Left kidney (tissue), 1 donor: ENCODE measurements at regions not wholly inside any gene's neighbourhood (a gene's known extent, or its start where the extent isn't known, plus 50 kb on each side); places are given as distances from the start of the nearest gene placed in this dataset.
A peak's percentile ranks its signal among the peaks of the same experiment; 100 is the strongest.

Source experiments
- DNase-seq: peaks from one replicate; pipeline ENCODE4 v3.0.0-alpha.2; 2013

DNA sequence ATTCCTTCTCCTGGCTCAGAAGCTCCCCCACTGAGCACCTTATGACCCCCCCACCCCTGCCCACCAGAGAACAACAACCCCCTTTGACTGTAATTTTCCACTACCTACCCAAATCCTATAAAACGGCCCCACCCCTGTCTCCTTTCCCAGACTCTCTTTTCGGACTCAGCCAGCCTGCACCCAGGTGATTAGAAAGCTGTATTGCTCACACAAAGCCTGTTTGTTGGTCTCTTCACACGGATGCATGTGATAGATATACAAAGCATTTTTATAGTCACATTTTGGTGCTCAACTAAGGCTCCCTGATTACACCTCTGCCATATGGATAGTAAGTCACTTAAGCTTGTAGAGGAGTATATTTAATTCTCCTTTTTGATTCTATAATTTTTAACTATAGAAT, 985.8 kb downstream of the REEP3 start:
- DNase-seq = no peak

- DNase-seq = no peak
Measured at GRCh38 chr10:64507651-64508028, 986.4 kb downstream of the REEP3 start.

DNA sequence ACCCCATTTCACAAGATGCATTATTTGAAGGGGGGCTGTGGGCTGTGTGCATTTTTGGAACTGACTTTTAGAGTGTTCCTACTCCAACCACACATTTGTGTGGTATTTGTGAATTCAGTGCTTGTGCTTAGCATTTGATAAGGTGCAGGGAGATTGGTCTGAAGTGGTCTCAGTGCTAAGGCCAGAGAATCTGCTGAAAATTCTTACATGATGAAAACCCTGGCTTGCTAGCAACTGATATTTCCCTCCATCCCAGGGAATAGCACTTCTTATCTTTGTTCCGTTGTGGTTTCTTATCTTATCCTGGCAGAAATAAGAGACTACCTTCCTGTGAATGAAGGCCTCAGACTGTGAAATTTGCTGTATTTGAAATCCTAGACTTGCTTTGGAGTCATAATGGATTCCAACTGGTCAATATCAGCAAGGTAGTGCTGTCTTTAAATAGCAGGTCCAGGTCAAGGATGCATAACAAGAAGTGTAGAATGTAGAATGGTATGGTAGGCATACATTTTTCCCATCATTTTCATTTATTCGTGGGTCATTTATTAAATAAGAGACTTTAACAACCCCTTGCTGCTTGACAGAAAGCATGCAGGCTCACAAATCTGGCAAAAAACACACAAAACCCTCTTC, 986.9 kb downstream of the REEP3 start:
- no peak for DNase-seq

GRCh38 chr10:64515970-64516699, 994.9 kb downstream of the REEP3 start:
- DNase-seq = no peak

DNA sequence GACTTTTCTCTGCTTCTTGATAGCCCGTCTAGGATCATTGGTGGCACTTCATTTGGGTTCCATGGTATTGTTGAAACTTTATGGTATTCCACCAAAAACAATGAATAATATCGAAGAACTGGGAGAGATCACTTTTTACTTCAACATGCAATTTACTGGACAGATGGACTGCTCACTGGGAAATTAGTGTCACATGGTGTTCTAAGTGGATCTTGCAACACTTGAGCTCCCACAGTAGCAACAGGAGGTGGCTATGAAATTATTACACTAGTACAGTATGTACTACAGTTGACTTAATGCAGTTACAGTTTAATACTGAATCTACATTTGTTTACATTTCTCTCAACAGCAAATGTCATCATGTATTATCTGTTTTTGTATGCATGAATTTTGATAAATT, 997.3 kb downstream of the REEP3 start:
- no peak for DNase-seq

DNA sequence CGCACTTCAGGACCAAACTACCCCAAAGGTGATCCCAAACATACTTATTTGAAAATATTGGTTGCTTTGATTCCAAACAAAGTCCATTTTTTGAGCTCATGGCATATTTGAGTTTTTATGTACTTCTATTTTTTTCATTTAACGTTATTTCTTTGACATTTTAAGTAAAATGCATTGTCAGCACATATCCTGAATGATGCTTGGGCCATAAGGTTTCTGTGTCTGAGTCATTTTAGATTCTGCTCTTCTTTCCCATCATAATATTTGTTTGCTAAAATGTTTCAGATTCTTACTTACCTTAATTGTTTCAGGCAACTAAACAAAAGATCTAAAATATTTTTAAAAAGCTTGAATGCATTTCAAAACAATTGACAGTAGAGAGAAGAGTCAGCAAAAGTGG, 998.2 kb downstream of the REEP3 start:
- no peak for DNase-seq

GRCh38 chr10:64519831-64520230, 998.6 kb downstream of the REEP3 start:
- no peak for DNase-seq

DNA sequence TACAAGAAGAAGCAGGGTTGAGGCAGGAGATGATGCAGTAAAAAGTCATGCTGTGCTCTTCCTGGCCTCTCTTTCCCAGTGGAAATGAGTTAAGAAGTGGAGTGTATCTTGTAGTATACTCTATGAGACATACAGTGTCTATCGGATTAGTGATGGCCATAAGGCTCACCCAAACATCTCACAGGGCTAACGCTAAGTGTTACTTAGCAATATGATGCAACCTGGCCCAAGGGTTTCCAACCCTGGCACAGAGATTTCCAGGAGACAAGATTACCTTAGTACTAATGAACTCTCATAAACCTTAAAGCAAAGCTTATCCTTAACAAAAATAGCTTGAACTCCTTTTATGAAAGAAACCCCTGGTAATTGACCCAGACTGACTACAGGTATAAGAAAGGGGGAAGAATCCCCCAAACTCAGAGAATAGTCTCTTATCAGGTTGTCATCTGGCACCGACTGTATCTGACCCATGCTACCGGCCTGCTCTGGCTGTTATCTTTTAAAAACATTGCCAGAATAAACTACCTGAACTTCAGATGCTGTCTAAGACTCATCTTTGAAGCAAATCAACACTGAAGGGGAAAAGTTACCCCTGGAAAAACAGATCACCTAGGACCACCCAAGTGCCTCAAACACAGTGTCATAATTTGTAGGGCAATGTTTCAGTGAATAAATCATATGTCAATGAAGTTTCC, 1002.0 kb downstream of the REEP3 start:
- DNase-seq = no peak

- no peak for DNase-seq
Measured at GRCh38 chr10:64528294-64529002, 1007.2 kb downstream of the REEP3 start.

GRCh38 chr10:64529003-64529350, 1007.8 kb downstream of the REEP3 start:
- DNase-seq = no peak

GRCh38 chr10:64534616-64535015, 1013.4 kb downstream of the REEP3 start:
- no peak for DNase-seq

GRCh38 chr10:64535131-64535867, 1014.1 kb downstream of the REEP3 start:
- no peak for DNase-seq

- DNase-seq = no peak
Measured at GRCh38 chr10:64537112-64537511, 1015.9 kb downstream of the REEP3 start.

DNA sequence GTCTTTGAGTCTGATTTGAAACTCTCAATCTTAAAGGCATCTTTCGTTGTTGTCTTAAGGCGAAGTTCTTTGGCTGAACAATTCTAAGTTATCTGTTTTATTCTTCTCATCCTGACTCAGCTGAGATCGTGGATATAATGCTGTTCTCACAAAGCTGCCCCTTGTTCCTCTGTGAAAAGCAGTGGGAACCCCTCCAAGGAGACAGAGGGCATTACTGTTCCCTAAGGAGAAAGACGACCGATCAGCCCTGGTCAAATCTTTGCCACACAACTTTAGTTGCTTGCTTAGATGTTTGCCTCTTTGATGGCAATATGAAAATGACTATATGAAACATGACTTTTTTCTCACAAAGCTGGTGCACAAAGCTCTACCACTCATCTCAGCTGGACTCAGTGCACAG, 1016.7 kb downstream of the REEP3 start:
- DNase-seq = no peak

DNA sequence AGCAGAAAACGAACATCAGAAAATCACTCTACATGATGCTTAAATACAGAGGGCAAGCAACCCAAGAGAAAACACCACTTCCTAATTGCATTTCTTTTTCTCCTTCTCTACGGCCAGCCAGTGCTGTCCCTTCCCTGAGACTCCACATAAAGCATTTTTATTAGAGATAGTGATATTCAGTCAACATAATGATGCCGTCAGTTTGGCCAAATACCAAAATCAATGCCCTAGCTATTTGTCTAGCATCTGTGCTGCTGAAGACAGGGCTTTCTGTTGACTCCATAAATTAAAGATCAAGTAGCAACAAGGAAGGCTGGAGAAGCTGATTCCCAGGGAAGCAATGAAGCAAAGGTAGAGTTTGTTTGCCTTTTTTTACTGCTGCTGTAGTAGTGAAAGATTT, 1024.9 kb downstream of the REEP3 start:
- DNase-seq = no peak

DNA sequence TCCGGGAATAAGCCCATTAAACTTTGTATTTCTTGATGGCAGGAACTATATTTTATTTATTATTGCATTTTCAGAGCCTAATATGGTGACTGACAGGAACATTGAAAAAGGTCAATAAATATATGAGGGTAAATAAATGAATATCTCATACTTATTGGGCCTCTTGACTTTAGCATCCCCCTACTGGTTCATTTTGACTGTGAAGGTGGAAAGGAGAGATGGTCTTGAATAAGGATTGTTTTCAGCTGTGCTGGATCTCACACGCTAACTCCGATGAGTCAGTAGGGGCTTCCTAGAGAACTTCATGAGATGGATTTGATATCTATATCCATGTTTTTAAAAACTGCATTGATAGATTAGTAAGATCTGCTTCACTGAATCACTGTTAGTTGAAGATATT, 1026.0 kb downstream of the REEP3 start:
- DNase-seq = no peak

GRCh38 chr10:64555666-64556065, 1034.5 kb downstream of the REEP3 start:
- DNase-seq = no peak

- DNase-seq = no peak
Measured at GRCh38 chr10:64558094-64558835, 1037.1 kb downstream of the REEP3 start.

GRCh38 chr10:64571056-64571455, 1049.9 kb downstream of the REEP3 start:
- no peak for DNase-seq

DNA sequence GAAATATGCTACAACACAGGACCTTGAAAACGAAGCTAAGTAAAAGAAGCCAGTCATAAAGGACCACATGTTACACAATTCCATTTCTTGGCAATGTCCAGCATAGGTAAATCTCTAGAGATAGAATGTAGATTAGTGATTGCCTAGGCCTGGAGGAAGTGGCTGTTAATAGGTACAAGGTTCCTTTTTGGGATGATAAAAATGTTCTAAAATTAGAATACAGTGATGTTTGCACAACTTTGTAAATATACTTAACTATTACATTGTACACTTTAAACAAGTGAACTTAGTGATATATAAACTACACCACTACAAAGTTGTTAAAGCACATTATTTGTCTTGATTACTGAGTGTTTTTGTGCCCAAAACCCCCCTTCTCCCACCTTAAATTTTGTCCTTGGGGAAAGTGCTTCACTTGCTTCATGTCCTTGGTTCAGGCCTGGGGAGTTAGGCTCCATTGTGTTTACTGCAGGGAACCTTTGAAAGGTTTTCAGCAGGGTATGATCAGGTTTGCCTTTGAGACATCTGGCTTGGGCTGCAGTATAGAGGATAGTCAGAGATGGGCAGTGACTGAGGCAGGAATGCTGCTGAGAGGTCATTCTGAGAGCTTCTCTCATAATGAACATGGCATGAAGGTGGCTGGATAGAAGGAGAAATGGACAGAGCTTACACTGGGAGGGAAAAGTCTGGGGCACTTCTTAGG, 1052.6 kb downstream of the REEP3 start:
- DNase-seq = no peak

DNA sequence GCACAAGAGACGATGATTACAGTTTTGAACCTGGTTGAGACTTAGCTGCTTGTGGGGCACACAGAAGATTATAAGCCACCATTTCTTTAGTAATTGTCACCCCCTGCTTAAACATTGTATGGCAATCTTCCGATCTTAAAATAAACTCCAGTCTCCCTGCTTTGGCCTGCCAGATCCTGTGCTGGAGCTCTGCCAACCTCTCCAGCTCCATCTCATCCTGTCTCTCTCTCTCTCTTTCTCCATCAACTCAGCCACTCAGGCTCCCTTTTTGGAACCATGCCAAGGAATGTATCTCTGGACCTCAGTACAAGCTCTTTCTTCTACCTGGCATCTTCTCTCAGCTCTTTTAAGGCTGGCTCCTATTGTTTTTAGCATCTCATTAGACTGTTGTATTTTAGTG, 1053.2 kb downstream of the REEP3 start:
- DNase-seq = peak; percentile 1
